GM12878 (cell line): ENCODE measurements at regions not wholly inside any gene's neighbourhood (a gene's known extent, or its start where the extent isn't known, plus 50 kb on each side); places are given as distances from the start of the nearest gene placed in this dataset.

ENCODE experiments used
- ATAC-seq: fragments of 200-7000 bp; cut with Tn5 transposase; 3 replicates; pipeline ENCODE4 v1.9.1; 2020; ENCODE audit warnings: mild to moderate bottlenecking, moderate library complexity
- BruUV-seq: library from RNA; stranded (reverse); fragments of 400-500 nt; replicated peaks from 2 replicates; lab custom pipeline; 2021; lab: Mats Ljungman, UMichigan
- CTCF ChIA-PET: fragments of 300-600 bp; sonication (Branson Sonifier 250); formaldehyde crosslinking; extraction: SDS; loops from one replicate; lab custom pipeline; 2021; ENCODE audit warnings: inconsistent platforms; lab: Yijun Ruan, JAX
- POLR2A ChIA-PET: fragments of 350-600 bp; formaldehyde crosslinking; extraction: SDS; loops from one replicate; lab custom pipeline; 2021; ENCODE audit warnings: inconsistent platforms; lab: Charles Lee
- RAD21 ChIA-PET: fragments of 300-600 bp; sonication (Branson Sonifier 250); formaldehyde crosslinking; loops from one replicate; lab custom pipeline; 2023; ENCODE audit warnings: antibody characterized with exemption; ENCODE audit not compliant: unreplicated experiment; lab: Charles Lee
- SMC1A ChIA-PET: fragments of 300-600 bp; sonication (Branson Sonifier 250); formaldehyde crosslinking; loops from one replicate; lab custom pipeline; 2023; ENCODE audit not compliant: unreplicated experiment, uncharacterized antibody; lab: Charles Lee
- DNase-seq: peaks from one replicate; pipeline ENCODE4 v3.0.0-alpha.2; 2011; ENCODE audit warnings: low read depth, low spot score
- FAIRE-seq: peaks from 3 replicates; lab custom pipeline; 2011; peaks lifted over from hg19 to GRCh38; lab: Jason Lieb, UNC
- H2AFZ ChIP-seq: 2 replicates; pipeline ENCODE4 v1.6.0; 2011; ENCODE audit warnings: low read depth, low read length, control low read depth; ENCODE audit not compliant: control insufficient read depth
- H3K27ac ChIP-seq: 2 replicates; pipeline ENCODE4 v1.5.1; 2011; ENCODE audit warnings: control low read depth; ENCODE audit not compliant: control insufficient read depth, insufficient read depth
- H3K27me3 ChIP-seq, 2 experiments: replicated peaks in 1 of 2; 2 replicates each; pipeline versions ENCODE4 v1.6.0 to v1.6.1; 2011; ENCODE audit warnings: low read length in 1 of 2; ENCODE audit not compliant: control insufficient read depth in 2 of 2, insufficient read depth in 2 of 2
- H3K36me3 ChIP-seq, 2 experiments: 2 replicates each; pipeline ENCODE4 v1.5.1; 2011; ENCODE audit warnings: low read length in 1 of 2; ENCODE audit not compliant: control insufficient read depth in 2 of 2, insufficient read depth in 2 of 2
- H3K4me1 ChIP-seq: 2 replicates; pipeline ENCODE4 v1.6.1; 2011; ENCODE audit warnings: mild to moderate bottlenecking, low read length, moderate library complexity, mixed read lengths; ENCODE audit not compliant: control insufficient read depth, insufficient read depth
- H3K4me2 ChIP-seq: 2 replicates; pipeline ENCODE4 v1.6.0; 2011; ENCODE audit warnings: control low read depth; ENCODE audit not compliant: control insufficient read depth, insufficient read depth
- H3K4me3 ChIP-seq: fragments of 200-600 bp; sonication (generic); 2 replicates; pipeline ENCODE4 v1.5.1; 2016
- H3K79me2 ChIP-seq: 2 replicates; pipeline ENCODE4 v1.6.0; 2011; ENCODE audit warnings: low read length; ENCODE audit not compliant: control insufficient read depth, insufficient read depth
- H3K9ac ChIP-seq: 2 replicates; pipeline ENCODE4 v1.8.0; 2011; ENCODE audit warnings: low read length, control low read depth, mixed read lengths; ENCODE audit not compliant: control insufficient read depth, insufficient read depth
- H3K9me3 ChIP-seq: replicated peaks from 3 replicates; pipeline ENCODE4 v1.5.1; 2011; ENCODE audit warnings: mild to moderate bottlenecking, low read length; ENCODE audit not compliant: control insufficient read depth, insufficient read depth
- H4K20me1 ChIP-seq: 2 replicates; pipeline ENCODE4 v1.6.0; 2011; ENCODE audit not compliant: control insufficient read depth, insufficient read depth
- CBX5 ChIP-seq: sonication (generic); IDR thresholded peaks from 2 replicates; pipeline ENCODE4 v1.6.1; 2016; ENCODE audit warnings: low read depth, moderate library complexity, mild to moderate bottlenecking, inconsistent platforms
- CEBPB ChIP-seq, 2 experiments: fragments of 150-350 bp in 1 of 2; IDR thresholded peaks; 2 replicates each; pipeline ENCODE4 v1.6.1; 2012 to 2014; ENCODE audit warnings: low read depth in 2 of 2, low read length in 2 of 2, borderline replicate concordance in 1 of 2, inconsistent platforms in 1 of 2
- HDAC6 ChIP-seq: fragments of 200-600 bp; sonication (generic); IDR thresholded peaks from one replicate; pipeline ENCODE4 v1.8.0; 2017; ENCODE audit warnings: antibody characterized with exemption; ENCODE audit not compliant: unreplicated experiment
- MTA2 ChIP-seq: fragments of 450-650 bp; IDR thresholded peaks from 2 replicates; pipeline ENCODE4 v1.6.1; 2016; ENCODE audit warnings: low read depth, mild to moderate bottlenecking, moderate library complexity
- POLR2A ChIP-seq: IDR thresholded peaks from 2 replicates; pipeline ENCODE4 v1.6.1; 2011; ENCODE audit warnings: low read depth, mild to moderate bottlenecking, low read length
- POLR2AphosphoS5 ChIP-seq: IDR thresholded peaks from 2 replicates; pipeline ENCODE4 v1.6.1; 2011; ENCODE audit warnings: mild to moderate bottlenecking, low read length, inconsistent platforms
- RB1 ChIP-seq: fragments of 450-650 bp; formaldehyde crosslinking; IDR thresholded peaks from 2 replicates; pipeline ENCODE4 v1.6.1; 2017; ENCODE audit warnings: mild to moderate bottlenecking, borderline replicate concordance
- RBBP5 ChIP-seq: fragments of 200-600 bp; sonication (generic); conservative IDR thresholded peaks from 2 replicates; pipeline ENCODE4 v1.6.1; 2016
- SIN3A ChIP-seq: IDR thresholded peaks from 2 replicates; pipeline ENCODE4 v1.6.1; 2012; ENCODE audit warnings: low read depth, low read length, improper control_type of control experiment
- SIX5 ChIP-seq: IDR thresholded peaks from 2 replicates; pipeline ENCODE4 v1.6.1; 2011; ENCODE audit warnings: mild to moderate bottlenecking, low read depth, low read length, moderate library complexity; ENCODE audit not compliant: severe bottlenecking
- SP1 ChIP-seq: IDR thresholded peaks from one replicate; pipeline ENCODE4 v1.6.1; 2011; ENCODE audit warnings: low read depth, low read length
- ZBED1 ChIP-seq: IDR thresholded peaks from 2 replicates; pipeline ENCODE4 v1.6.1; 2016; ENCODE audit warnings: borderline replicate concordance
- ZNF24 ChIP-seq: fragments of 450-650 bp; IDR thresholded peaks from 2 replicates; pipeline ENCODE4 v1.6.1; 2017; ENCODE audit warnings: antibody characterized with exemption, mild to moderate bottlenecking
- ZNF622 ChIP-seq: fragments of 450-650 bp; IDR thresholded peaks from 2 replicates; pipeline ENCODE4 v1.6.1; 2017; ENCODE audit warnings: mild to moderate bottlenecking, inconsistent platforms
- WGBS: methylation state at CpG from one replicate; pipeline ENCODE4 v1.1.6; 2016; ENCODE audit warnings: low lambda C conversion rate; ENCODE audit not compliant: insufficient replicate concordance, insufficient coverage; ENCODE audit errors: missing lambda C conversion rate; 5-methylcytosine and 5-hydroxymethylcytosine counted together
- in situ Hi-C: fragments of 300-500 bp; cut with MboI; formaldehyde crosslinking; loops from 9 replicates; pipeline ENCODE4 v1.14.3; 2018; ENCODE audit warnings: mixed read lengths
- intact Hi-C: fragments of 100-400 bp; cut with micrococcal nuclease; formaldehyde crosslinking; loops from one replicate; pipeline ENCODE4 v1.14.2; 2022; ENCODE audit not compliant: unreplicated experiment
- TF ChIP-seq, protein P1 (sequence below): fragments of 450-650 bp; IDR thresholded peaks from 2 replicates; pipeline ENCODE4 v1.6.1; 2018; ENCODE audit warnings: borderline replicate concordance, mild to moderate bottlenecking; ENCODE audit not compliant: partially characterized antibody
- TF ChIP-seq, protein P2 (sequence below): IDR thresholded peaks from 2 replicates; pipeline ENCODE4 v1.6.1; 2011; ENCODE audit warnings: borderline replicate concordance, low read depth, mild to moderate bottlenecking, moderate library complexity, low read length; ENCODE audit not compliant: insufficient read depth, poor library complexity, severe bottlenecking
- TF ChIP-seq, protein P3 (sequence below): fragments of 450-650 bp; IDR thresholded peaks from 2 replicates; pipeline ENCODE4 v1.6.1; 2017; ENCODE audit warnings: mild to moderate bottlenecking

DNA sequence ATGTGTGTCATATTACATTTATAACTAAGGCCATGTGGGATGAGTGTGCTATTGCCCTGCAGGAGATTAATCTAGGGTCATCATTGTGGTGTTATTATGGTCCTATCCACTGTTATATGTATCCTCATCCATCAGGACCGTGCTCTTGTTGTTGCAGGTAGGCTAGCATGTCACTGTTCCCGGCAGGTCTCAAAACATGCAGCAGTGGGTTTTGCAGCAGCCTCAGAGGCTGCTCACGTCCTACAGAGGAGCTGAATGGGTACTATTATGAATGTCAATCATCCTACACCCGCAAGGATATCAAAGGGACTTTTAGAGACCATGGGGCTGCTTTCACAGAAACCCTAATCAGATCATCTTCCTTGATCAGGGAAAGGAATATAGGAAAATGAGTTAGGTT lies 318.2 kb downstream of the SAMD5 start:
- no peaks in the 10 kb centered on the region for H3K79me2 ChIP-seq
- ChIA-PET RAD21 (no interaction called here), SMC1A (no interaction called here), CTCF (no interaction called here), POLR2A (no interaction called here)
- no peak overlapping the region for H2AFZ ChIP-seq
- intact Hi-C loops = loop anchor here (2.0 kb wide), 1 partner anchor 34 kb away; no protein-coding TSS in a partner anchor
- DNase-seq (no peak), FAIRE-seq (no peak), ATAC-seq (no peak)
- no peak overlapping the region for H3K9ac ChIP-seq
- H3K27ac ChIP-seq = no peak overlapping the region
- H3K36me3 ChIP-seq = no peaks in the 10 kb centered on the region
- H3K27me3 ChIP-seq = no peaks in the 10 kb centered on the region
- no peaks in the 10 kb centered on the region for H3K4me1 ChIP-seq
- no peak overlapping the region for H3K4me3 ChIP-seq
- BruUV-seq = no TSS peak
- TF ChIP-seq, protein P1, sequence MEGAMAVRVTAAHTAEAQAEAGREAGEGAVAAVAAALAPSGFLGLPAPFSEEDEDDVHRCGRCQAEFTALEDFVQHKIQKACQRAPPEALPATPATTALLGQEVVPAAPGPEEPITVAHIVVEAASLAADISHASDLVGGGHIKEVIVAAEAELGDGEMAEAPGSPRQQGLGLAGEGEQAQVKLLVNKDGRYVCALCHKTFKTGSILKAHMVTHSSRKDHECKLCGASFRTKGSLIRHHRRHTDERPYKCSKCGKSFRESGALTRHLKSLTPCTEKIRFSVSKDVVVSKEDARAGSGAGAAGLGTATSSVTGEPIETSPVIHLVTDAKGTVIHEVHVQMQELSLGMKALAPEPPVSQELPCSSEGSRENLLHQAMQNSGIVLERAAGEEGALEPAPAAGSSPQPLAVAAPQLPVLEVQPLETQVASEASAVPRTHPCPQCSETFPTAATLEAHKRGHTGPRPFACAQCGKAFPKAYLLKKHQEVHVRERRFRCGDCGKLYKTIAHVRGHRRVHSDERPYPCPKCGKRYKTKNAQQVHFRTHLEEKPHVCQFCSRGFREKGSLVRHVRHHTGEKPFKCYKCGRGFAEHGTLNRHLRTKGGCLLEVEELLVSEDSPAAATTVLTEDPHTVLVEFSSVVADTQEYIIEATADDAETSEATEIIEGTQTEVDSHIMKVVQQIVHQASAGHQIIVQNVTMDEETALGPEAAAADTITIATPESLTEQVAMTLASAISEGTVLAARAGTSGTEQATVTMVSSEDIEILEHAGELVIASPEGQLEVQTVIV = no peak
- TF ChIP-seq, protein P2, sequence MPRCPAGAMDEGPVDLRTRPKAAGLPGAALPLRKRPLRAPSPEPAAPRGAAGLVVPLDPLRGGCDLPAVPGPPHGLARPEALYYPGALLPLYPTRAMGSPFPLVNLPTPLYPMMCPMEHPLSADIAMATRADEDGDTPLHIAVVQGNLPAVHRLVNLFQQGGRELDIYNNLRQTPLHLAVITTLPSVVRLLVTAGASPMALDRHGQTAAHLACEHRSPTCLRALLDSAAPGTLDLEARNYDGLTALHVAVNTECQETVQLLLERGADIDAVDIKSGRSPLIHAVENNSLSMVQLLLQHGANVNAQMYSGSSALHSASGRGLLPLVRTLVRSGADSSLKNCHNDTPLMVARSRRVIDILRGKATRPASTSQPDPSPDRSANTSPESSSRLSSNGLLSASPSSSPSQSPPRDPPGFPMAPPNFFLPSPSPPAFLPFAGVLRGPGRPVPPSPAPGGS = no peak
- TF ChIP-seq RB1 (no peak), CEBPB (IDR thresholded peaks at IDR 0.05; ENCODE audit: borderline replicate concordance in 1 of 2, low read depth in 2 of 2, low read length in 2 of 2) (no peak), POLR2A (no peak), HDAC6 (no peak), SP1 (no peak), SIN3A (no peak), CBX5 (no peak), MTA2 (no peak), ZBED1 (no peak), SIX5 (no peak), RBBP5 (no peak), ZNF24 (no peak), ZNF622 (no peak), POLR2AphosphoS5 (no peak)
- TF ChIP-seq, protein P3, sequence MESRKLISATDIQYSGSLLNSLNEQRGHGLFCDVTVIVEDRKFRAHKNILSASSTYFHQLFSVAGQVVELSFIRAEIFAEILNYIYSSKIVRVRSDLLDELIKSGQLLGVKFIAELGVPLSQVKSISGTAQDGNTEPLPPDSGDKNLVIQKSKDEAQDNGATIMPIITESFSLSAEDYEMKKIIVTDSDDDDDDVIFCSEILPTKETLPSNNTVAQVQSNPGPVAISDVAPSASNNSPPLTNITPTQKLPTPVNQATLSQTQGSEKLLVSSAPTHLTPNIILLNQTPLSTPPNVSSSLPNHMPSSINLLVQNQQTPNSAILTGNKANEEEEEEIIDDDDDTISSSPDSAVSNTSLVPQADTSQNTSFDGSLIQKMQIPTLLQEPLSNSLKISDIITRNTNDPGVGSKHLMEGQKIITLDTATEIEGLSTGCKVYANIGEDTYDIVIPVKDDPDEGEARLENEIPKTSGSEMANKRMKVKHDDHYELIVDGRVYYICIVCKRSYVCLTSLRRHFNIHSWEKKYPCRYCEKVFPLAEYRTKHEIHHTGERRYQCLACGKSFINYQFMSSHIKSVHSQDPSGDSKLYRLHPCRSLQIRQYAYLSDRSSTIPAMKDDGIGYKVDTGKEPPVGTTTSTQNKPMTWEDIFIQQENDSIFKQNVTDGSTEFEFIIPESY = no peak
- WGBS = 14% methylated on average over 4 of the region's 4 CpGs
- in situ Hi-C loops = no loop called here
- H3K9me3 ChIP-seq = no peaks in the 10 kb centered on the region
- H3K4me2 ChIP-seq = no peak overlapping the region
- no peaks in the 10 kb centered on the region for H4K20me1 ChIP-seq
